ENCODE measurements at regions not wholly inside any gene's neighbourhood (a gene's known extent, or its start where the extent isn't known, plus 50 kb on each side); places are given as distances from the start of the nearest gene placed in this dataset.

DNA sequence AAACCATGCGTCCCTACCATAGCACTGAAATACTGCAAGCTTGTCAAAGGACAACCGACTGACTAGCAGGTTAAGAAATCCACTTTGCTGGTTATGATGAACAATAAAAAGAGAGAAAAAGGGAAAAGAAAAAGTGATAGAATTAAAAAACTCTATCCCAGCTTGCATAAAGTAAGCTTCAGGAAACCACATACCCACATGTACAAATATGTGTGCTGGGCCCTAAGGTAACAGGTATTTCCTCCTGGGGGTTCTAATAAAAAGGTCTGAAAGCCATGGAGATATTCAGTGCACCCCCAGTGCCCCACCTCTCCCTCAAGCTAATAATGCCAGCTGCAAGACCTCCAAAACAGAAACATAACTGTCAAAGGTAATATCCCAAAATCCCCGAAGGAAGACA, 248.6 kb upstream of the KLF14 start:
- Histone ChIP-seq H3K79me2 (ENCODE audit: control insufficient read depth, insufficient read depth, low read length) (peaks cover 3% of the 10 kb centered on the region), H3K9me3 (ENCODE audit: control insufficient read depth, low read depth, low read length) (no peaks in the 10 kb centered on the region), H3K27ac (ENCODE audit: control insufficient read depth, insufficient read depth, low read length) (peak overlapping the region; percentile 47), H3K9me1 (ENCODE audit: control insufficient read depth, extremely low read depth, insufficient read depth, low read length) (no peaks in the 10 kb centered on the region), H3K36me3 (ENCODE audit: control insufficient read depth in 2 of 2, extremely low read depth in 1 of 2, insufficient read depth in 2 of 2, low read length in 2 of 2) (peaks cover 2 to 6% of the 10 kb centered on the region in 2 experiments), H3K4me3 (ENCODE audit: control insufficient read depth in 2 of 3, extremely low read depth in 1 of 3, insufficient read depth in 2 of 3, low read depth in 1 of 3, low read length in 3 of 3) (no peak overlapping the region), H3K4me1 (ENCODE audit: control insufficient read depth, extremely low read depth, insufficient read depth, low read length) (peaks cover 32% of the 10 kb centered on the region), H3K4me2 (ENCODE audit: control insufficient read depth, extremely low read depth, insufficient read depth, low read depth, low read length) (peak overlapping the region; percentile 31), H3K9ac (ENCODE audit: control insufficient read depth, extremely low read depth, insufficient read depth, low read length) (peak overlapping the region; percentile 16), H4K20me1 (ENCODE audit: control insufficient read depth, extremely low read depth, insufficient read depth, low read length) (no peaks in the 10 kb centered on the region), H3K27me3 (ENCODE audit: control insufficient read depth, extremely low read depth, insufficient read depth, low read length) (no peaks in the 10 kb centered on the region), H2AFZ (ENCODE audit: control insufficient read depth, low read length) (peak overlapping the region; percentile 41)
- DNase-seq (ENCODE audit: low read depth, low spot score) (no peak), FAIRE-seq (no peak)
- TF ChIP-seq EZH2 (IDR thresholded peaks at IDR 0.05; ENCODE audit: low read length): no peak
- TF ChIP-seq, protein P1, sequence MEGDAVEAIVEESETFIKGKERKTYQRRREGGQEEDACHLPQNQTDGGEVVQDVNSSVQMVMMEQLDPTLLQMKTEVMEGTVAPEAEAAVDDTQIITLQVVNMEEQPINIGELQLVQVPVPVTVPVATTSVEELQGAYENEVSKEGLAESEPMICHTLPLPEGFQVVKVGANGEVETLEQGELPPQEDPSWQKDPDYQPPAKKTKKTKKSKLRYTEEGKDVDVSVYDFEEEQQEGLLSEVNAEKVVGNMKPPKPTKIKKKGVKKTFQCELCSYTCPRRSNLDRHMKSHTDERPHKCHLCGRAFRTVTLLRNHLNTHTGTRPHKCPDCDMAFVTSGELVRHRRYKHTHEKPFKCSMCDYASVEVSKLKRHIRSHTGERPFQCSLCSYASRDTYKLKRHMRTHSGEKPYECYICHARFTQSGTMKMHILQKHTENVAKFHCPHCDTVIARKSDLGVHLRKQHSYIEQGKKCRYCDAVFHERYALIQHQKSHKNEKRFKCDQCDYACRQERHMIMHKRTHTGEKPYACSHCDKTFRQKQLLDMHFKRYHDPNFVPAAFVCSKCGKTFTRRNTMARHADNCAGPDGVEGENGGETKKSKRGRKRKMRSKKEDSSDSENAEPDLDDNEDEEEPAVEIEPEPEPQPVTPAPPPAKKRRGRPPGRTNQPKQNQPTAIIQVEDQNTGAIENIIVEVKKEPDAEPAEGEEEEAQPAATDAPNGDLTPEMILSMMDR (optimal IDR thresholded peaks at IDR 0.05 in 1 of 3, IDR thresholded peaks at IDR 0.05 in 1 of 3, conservative IDR thresholded peaks at IDR 0.05 in 1 of 3; ENCODE audit: extremely low read depth in 1 of 3, insufficient read depth in 2 of 3, low read length in 3 of 3): no peak
- dilution Hi-C loops (cut with MboI; ENCODE audit: extremely low pct_ligation_motif_present, low sequenced_read_pairs): no loop called here

DNA sequence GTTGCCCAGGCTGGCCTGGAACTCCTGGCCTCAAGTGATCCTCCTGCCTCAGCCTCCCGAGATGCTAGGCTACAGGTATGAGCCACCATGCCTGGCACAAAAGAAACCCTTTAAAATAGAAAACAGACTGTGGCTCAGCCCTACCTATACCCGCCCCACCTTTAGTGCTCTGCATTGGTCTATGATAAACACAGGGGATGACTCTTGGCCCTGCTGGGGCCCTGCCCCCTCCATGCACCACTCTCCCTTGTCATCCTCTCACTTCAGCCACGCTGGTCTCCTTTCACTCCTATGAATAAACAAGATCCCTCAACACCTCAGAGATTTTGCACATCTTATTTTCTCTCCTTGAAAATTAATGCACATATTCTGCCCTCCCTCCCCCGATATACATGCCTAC, 251.4 kb upstream of the KLF14 start:
- DNase-seq (ENCODE audit: low read depth, low spot score) (no peak), FAIRE-seq (no peak)
- Histone ChIP-seq H3K9me3 (ENCODE audit: control insufficient read depth, low read depth, low read length) (no peaks in the 10 kb centered on the region), H3K36me3 (ENCODE audit: control insufficient read depth in 2 of 2, extremely low read depth in 1 of 2, insufficient read depth in 2 of 2, low read length in 2 of 2) (peaks cover 1 to 6% of the 10 kb centered on the region in 2 experiments), H3K79me2 (ENCODE audit: control insufficient read depth, insufficient read depth, low read length) (peaks cover 3% of the 10 kb centered on the region), H3K4me3 (ENCODE audit: control insufficient read depth in 2 of 3, extremely low read depth in 1 of 3, insufficient read depth in 2 of 3, low read depth in 1 of 3, low read length in 3 of 3) (no peak overlapping the region), H3K27ac (ENCODE audit: control insufficient read depth, insufficient read depth, low read length) (no peak overlapping the region), H2AFZ (ENCODE audit: control insufficient read depth, low read length) (no peak overlapping the region), H3K4me1 (ENCODE audit: control insufficient read depth, extremely low read depth, insufficient read depth, low read length) (peaks cover 47% of the 10 kb centered on the region), H3K9me1 (ENCODE audit: control insufficient read depth, extremely low read depth, insufficient read depth, low read length) (no peaks in the 10 kb centered on the region), H3K4me2 (ENCODE audit: control insufficient read depth, extremely low read depth, insufficient read depth, low read depth, low read length) (no peak overlapping the region), H3K27me3 (ENCODE audit: control insufficient read depth, extremely low read depth, insufficient read depth, low read length) (no peaks in the 10 kb centered on the region), H4K20me1 (ENCODE audit: control insufficient read depth, extremely low read depth, insufficient read depth, low read length) (no peaks in the 10 kb centered on the region), H3K9ac (ENCODE audit: control insufficient read depth, extremely low read depth, insufficient read depth, low read length) (no peak overlapping the region)
- TF ChIP-seq EZH2 (IDR thresholded peaks at IDR 0.05; ENCODE audit: low read length): no peak
- TF ChIP-seq, protein P1 (optimal IDR thresholded peaks at IDR 0.05 in 1 of 3, IDR thresholded peaks at IDR 0.05 in 1 of 3, conservative IDR thresholded peaks at IDR 0.05 in 1 of 3; ENCODE audit: extremely low read depth in 1 of 3, insufficient read depth in 2 of 3, low read length in 3 of 3): no peak
- dilution Hi-C loops (cut with MboI; ENCODE audit: extremely low pct_ligation_motif_present, low sequenced_read_pairs): no loop called here

All from keratinocyte (primary cell).